H1 (cell line): ENCODE measurements at regions not wholly inside any gene's neighbourhood (a gene's known extent, or its start where the extent isn't known, plus 50 kb on each side); places are given as distances from the start of the nearest gene placed in this dataset.

ENCODE experiments used
- CTCF ChIA-PET: fragments of 300-600 bp; sonication (Branson Sonifier 250); formaldehyde crosslinking; loops from one replicate; lab custom pipeline; 2021; ENCODE audit not compliant: partially characterized antibody; lab: Charles Lee
- POLR2A ChIA-PET: fragments of 300-600 bp; sonication (Branson Sonifier 250); formaldehyde crosslinking; loops from one replicate; lab custom pipeline; 2021; ENCODE audit warnings: inconsistent platforms; ENCODE audit not compliant: partially characterized antibody; lab: Charles Lee
- DNase-seq, 2 experiments: peaks; one replicate each; pipeline versions ENCODE4 v3.0.0 to v3.0.0-alpha.2; 2010 to 2022; ENCODE audit warnings: low spot score in 2 of 2, low read depth in 1 of 2, mixed read lengths in 1 of 2
- FAIRE-seq: peaks from 2 replicates; lab custom pipeline; 2011; peaks lifted over from hg19 to GRCh38; lab: Jason Lieb, UNC
- H2AFZ ChIP-seq: 2 replicates; pipeline ENCODE4 v1.8.1; 2012; ENCODE audit warnings: low read length, inconsistent platforms
- H2AK5ac ChIP-seq: 2 replicates; pipeline ENCODE4 v1.6.1; 2013; ENCODE audit warnings: low read depth, low read length
- H2BK120ac ChIP-seq: replicated peaks from 2 replicates; pipeline ENCODE3; 2013; ENCODE audit warnings: low read depth, low read length, inconsistent platforms
- H2BK12ac ChIP-seq: 2 replicates; pipeline ENCODE4 v1.6.1; 2013; ENCODE audit warnings: low read depth, low read length
- H2BK15ac ChIP-seq: 2 replicates; pipeline ENCODE4 v1.6.1; 2013; ENCODE audit warnings: low read length
- H2BK20ac ChIP-seq: 2 replicates; pipeline ENCODE4 v1.6.1; 2013; ENCODE audit warnings: low read length
- H2BK5ac ChIP-seq: 2 replicates; pipeline ENCODE4 v1.6.1; 2013; ENCODE audit warnings: low read depth, low read length
- H3K14ac ChIP-seq: 2 replicates; pipeline ENCODE4 v1.6.1; 2013; ENCODE audit warnings: inconsistent platforms; ENCODE audit not compliant: insufficient read length
- H3K18ac ChIP-seq: 2 replicates; pipeline ENCODE4 v1.6.1; 2013; ENCODE audit warnings: low read length; ENCODE audit errors: extremely low read depth
- H3K23ac ChIP-seq: 2 replicates; pipeline ENCODE4 v1.6.1; 2013; ENCODE audit warnings: inconsistent platforms; ENCODE audit not compliant: insufficient read length
- H3K23me2 ChIP-seq: 2 replicates; pipeline ENCODE4 v1.6.1; 2013; ENCODE audit warnings: low read depth, low read length
- H3K27ac ChIP-seq: 2 replicates; pipeline ENCODE4 v1.6.1; 2011; ENCODE audit warnings: low read depth, low read length, inconsistent platforms
- H3K27me3 ChIP-seq, 4 experiments: replicated peaks in 1 of 4; 1 replicate in 1 of 4; 2 replicates in 3 of 4; pipeline versions ENCODE4 v1.6.1 to v1.8.1; 2011 to 2013; ENCODE audit warnings: low read length in 3 of 4, mild to moderate bottlenecking in 3 of 4, inconsistent platforms in 2 of 4, mixed read lengths in 2 of 4, moderate library complexity in 1 of 4; ENCODE audit not compliant: control insufficient read depth in 3 of 4, insufficient read depth in 3 of 4; ENCODE audit errors: extremely low read depth in 1 of 4
- H3K36me3 ChIP-seq, 4 experiments: 2 replicates each; pipeline versions ENCODE4 v1.6.1 to v1.8.1; 2011 to 2013; ENCODE audit warnings: mild to moderate bottlenecking in 4 of 4, low read length in 3 of 4, moderate library complexity in 2 of 4, control low read depth in 1 of 4, inconsistent platforms in 1 of 4; ENCODE audit not compliant: insufficient read depth in 4 of 4, control insufficient read depth in 2 of 4
- H3K4ac ChIP-seq: replicated peaks from 2 replicates; pipeline ENCODE3; 2013; ENCODE audit warnings: low read length, low read depth, mixed read lengths, inconsistent platforms; ENCODE audit not compliant: insufficient read length
- H3K4me1 ChIP-seq, 4 experiments: replicated peaks in 1 of 4; 1 replicate in 1 of 4; 2 replicates in 3 of 4; pipeline versions ENCODE4 v1.6.1 to v1.8.1; 2011 to 2013; ENCODE audit warnings: low read length in 3 of 4, inconsistent platforms in 2 of 4, mixed read lengths in 1 of 4; ENCODE audit not compliant: insufficient read depth in 4 of 4, control insufficient read depth in 3 of 4
- H3K4me2 ChIP-seq, 2 experiments: 2 replicates each; pipeline versions ENCODE4 v1.6.1 to v1.8.1; 2011 to 2013; ENCODE audit warnings: low read depth in 2 of 2, low read length in 2 of 2, control low read depth in 1 of 2, inconsistent platforms in 1 of 2, mild to moderate bottlenecking in 1 of 2; ENCODE audit not compliant: insufficient read depth in 1 of 2
- H3K4me3 ChIP-seq, 4 experiments: fragments of 200-600, 300-600 bp in 1 of 4; sonication (generic), shearing (Covaris generic), sonication (Bioruptor Twin) in 1 of 4; 2 replicates each; pipeline versions ENCODE4 v1.5.1 to v1.8.1; 2011 to 2016; ENCODE audit warnings: low read length in 4 of 4, low read depth in 3 of 4, control low read depth in 2 of 4, inconsistent platforms in 2 of 4, mild to moderate bottlenecking in 2 of 4, mixed read lengths in 1 of 4, moderate library complexity in 1 of 4; ENCODE audit not compliant: insufficient read depth in 2 of 4; ENCODE audit errors: extremely low read depth in 1 of 4
- H3K56ac ChIP-seq: replicated peaks from 2 replicates; pipeline ENCODE3; 2013; ENCODE audit warnings: low read depth, mild to moderate bottlenecking, mixed read lengths, low read length, inconsistent platforms; ENCODE audit not compliant: insufficient read length
- H3K79me1 ChIP-seq: 2 replicates; pipeline ENCODE4 v1.6.1; 2013; ENCODE audit warnings: low read depth, low read length, control low read depth
- H3K79me2 ChIP-seq, 2 experiments: 2 replicates each; pipeline versions ENCODE4 v1.6.1 to v1.8.1; 2012 to 2013; ENCODE audit warnings: low read length in 2 of 2, mild to moderate bottlenecking in 2 of 2, inconsistent platforms in 1 of 2; ENCODE audit not compliant: insufficient read depth in 2 of 2, control insufficient read depth in 1 of 2
- H3K9ac ChIP-seq, 4 experiments: replicated peaks in 1 of 4; 1 replicate in 1 of 4; 2 replicates in 3 of 4; pipeline versions ENCODE4 v1.6.1 to v1.8.1; 2011 to 2013; ENCODE audit warnings: low read depth in 3 of 4, low read length in 3 of 4, control low read depth in 2 of 4, mild to moderate bottlenecking in 2 of 4, moderate library complexity in 2 of 4, inconsistent platforms in 1 of 4; ENCODE audit errors: extremely low read depth in 1 of 4
- H3K9me3 ChIP-seq, 2 experiments: 2 replicates each; pipeline versions ENCODE4 v1.6.1 to v1.8.1; 2012 to 2013; ENCODE audit warnings: mild to moderate bottlenecking in 2 of 2, moderate library complexity in 2 of 2, control low read depth in 1 of 2, inconsistent platforms in 1 of 2, low read depth in 1 of 2, low read length in 1 of 2, mixed read lengths in 1 of 2; ENCODE audit not compliant: insufficient read depth in 2 of 2
- H4K20me1 ChIP-seq, 2 experiments: replicated peaks in 1 of 2; 2 replicates each; pipeline versions ENCODE3 to v1.8.1; 2011 to 2013; ENCODE audit warnings: inconsistent platforms in 2 of 2, low read length in 2 of 2, mild to moderate bottlenecking in 1 of 2; ENCODE audit not compliant: insufficient read depth in 2 of 2, control insufficient read depth in 1 of 2
- H4K5ac ChIP-seq: 2 replicates; pipeline ENCODE4 v1.6.1; 2013; ENCODE audit warnings: low read length, low read depth, mixed read lengths, inconsistent platforms; ENCODE audit not compliant: insufficient read length
- H4K8ac ChIP-seq: 2 replicates; pipeline ENCODE4 v1.8.0; 2013; ENCODE audit warnings: mild to moderate bottlenecking, moderate library complexity, low read length, inconsistent platforms; ENCODE audit not compliant: insufficient read depth; ENCODE audit errors: extremely low read depth
- H4K91ac ChIP-seq: replicated peaks from 2 replicates; pipeline ENCODE3; 2013; ENCODE audit warnings: low read length, mixed read lengths, inconsistent platforms; ENCODE audit not compliant: insufficient read length
- EP300 ChIP-seq, 2 experiments: IDR thresholded peaks; 1 replicate in 1 of 2; 2 replicates in 1 of 2; pipeline ENCODE4 v1.6.1; 2011 to 2012; ENCODE audit warnings: low read depth in 2 of 2, low read length in 2 of 2, mild to moderate bottlenecking in 2 of 2, borderline replicate concordance in 1 of 2, inconsistent platforms in 1 of 2, moderate library complexity in 1 of 2
- NRF1 ChIP-seq: IDR thresholded peaks from 2 replicates; pipeline ENCODE4 v1.6.1; 2011; ENCODE audit warnings: mild to moderate bottlenecking, low read depth, low read length, improper control_type of control experiment
- SIX5 ChIP-seq: IDR thresholded peaks from 2 replicates; pipeline ENCODE4 v1.6.1; 2011; ENCODE audit warnings: mild to moderate bottlenecking, low read depth, low read length
- WGBS, 2 experiments: shearing (Covaris generic) in 1 of 2; methylation state at CpG; one replicate each; pipeline versions ENCODE4 v1.1.6 to v1.1.7; 2013 to 2015; ENCODE audit warnings: low lambda C conversion rate in 2 of 2, mixed read lengths in 2 of 2, inconsistent platforms in 1 of 2, low coverage in 1 of 2, missing lambda C conversion rate in 1 of 2; ENCODE audit not compliant: insufficient replicate concordance in 2 of 2, insufficient coverage in 1 of 2, insufficient read length in 1 of 2; ENCODE audit errors: extremely low coverage in 1 of 2, missing lambda C conversion rate in 1 of 2; 5-methylcytosine and 5-hydroxymethylcytosine counted together

GRCh38 chr14:97894552-97894951, 1097.4 kb downstream of the VRK1 start:
- H3K79me2 ChIP-seq, result no peaks in the 10 kb centered on the region; a peak in 1 of 4 replicates
- ChIA-PET POLR2A (no interaction called here), CTCF (no interaction called here)
- no peak overlapping the region for H4K91ac ChIP-seq
- FAIRE-seq (no peak), DNase-seq (no peak)
- no peak overlapping the region for H3K23ac ChIP-seq
- H3K9me3 ChIP-seq, result no peaks in the 10 kb centered on the region
- H3K4me3 ChIP-seq, result no peak overlapping the region
- H2AK5ac ChIP-seq, result no peak overlapping the region
- H3K79me1 ChIP-seq, result no peaks in the 10 kb centered on the region
- H3K36me3 ChIP-seq, result no peaks in the 10 kb centered on the region
- H3K27ac ChIP-seq, result no peak overlapping the region
- H4K5ac ChIP-seq, result no peak overlapping the region
- no peak overlapping the region for H2BK120ac ChIP-seq
- H3K23me2 ChIP-seq, result peaks cover 10% of the 10 kb centered on the region; the same call in 1 of the 2 replicates
- H3K27me3 ChIP-seq, result no peaks in the 10 kb centered on the region
- H3K9ac ChIP-seq, result no peak overlapping the region
- no peak overlapping the region for H2BK15ac ChIP-seq
- no peak overlapping the region for H3K56ac ChIP-seq
- no peak overlapping the region for H2BK12ac ChIP-seq
- TF ChIP-seq EP300 (IDR thresholded peaks at IDR 0.05; ENCODE audit: borderline replicate concordance in 1 of 2, low read depth in 2 of 2, low read length in 2 of 2), result no peak
- no peak for TF ChIP-seq NRF1
- no peak for TF ChIP-seq SIX5
- TF ChIP-seq, all 59 proteins: peak for 0
- Histone ChIP-seq H3K14ac (no peak overlapping the region), H3K4me2 (no peak overlapping the region), H2BK5ac (no peak overlapping the region), H2AFZ (no peak overlapping the region), H2BK20ac (no peak overlapping the region), H3K4me1 (peaks cover 0 to 7% (median 4%) of the 10 kb centered on the region in 4 experiments; a peak in 3 of 7 replicates), H3K4ac (no peak overlapping the region), H3K18ac (no peak overlapping the region), H4K20me1 (peaks cover 0 to 7% of the 10 kb centered on the region in 2 experiments), H4K8ac (no peak overlapping the region)
- WGBS, 2 experiments, result 86% methylated on average over 4 of the region's 4 CpGs; no CpG with 5 or more reads in 1 of the 2 experiments
